SK-N-MC (cell line): ENCODE measurements at regions not wholly inside any gene's neighbourhood (a gene's known extent, or its start where the extent isn't known, plus 50 kb on each side); places are given as distances from the start of the nearest gene placed in this dataset.
"Not testable (repeated sequence)": the region's sequence is repeated elsewhere in the genome, so short reads cannot be mapped to it uniquely, and the experiment has no call there.

ENCODE experiments used
- DNase-seq: peaks from one replicate; pipeline ENCODE4 v3.0.0-alpha.2; 2011; ENCODE audit warnings: low read depth, low spot score
- H3K27ac ChIP-seq: fragments of 200-600 bp; sonication (generic); 2 replicates; pipeline ENCODE4 v1.5.1; 2016; ENCODE audit warnings: mixed run types
- H3K36me3 ChIP-seq: fragments of 200-600 bp; sonication (generic); 2 replicates; pipeline ENCODE4 v1.6.1; 2017; ENCODE audit warnings: antibody characterized with exemption, low read length, mixed read lengths; ENCODE audit not compliant: insufficient read depth
- H3K4me3 ChIP-seq: fragments of 200-600 bp; sonication (generic); 2 replicates; pipeline ENCODE4 v1.5.1; 2016
- H3K9ac ChIP-seq: fragments of 200-600 bp; sonication (generic); 2 replicates; pipeline ENCODE4 v1.8.0; 2017; ENCODE audit warnings: mixed run types, mixed read lengths; ENCODE audit not compliant: insufficient read length
- H3K9me3 ChIP-seq: fragments of 200-600 bp; sonication (generic); 2 replicates; pipeline ENCODE4 v1.6.1; 2017; ENCODE audit warnings: low read depth, mild to moderate bottlenecking, antibody characterized with exemption, low read length, moderate library complexity, mixed read lengths
- EZH2 ChIP-seq: fragments of 200-600 bp; sonication (generic); IDR thresholded peaks from one replicate; pipeline ENCODE4 v1.6.1; 2017; ENCODE audit warnings: antibody characterized with exemption
- FOXP2 ChIP-seq: optimal IDR thresholded peaks from 2 replicates; pipeline ENCODE3; 2011; ENCODE audit warnings: mild to moderate bottlenecking, moderate library complexity; ENCODE audit not compliant: insufficient read depth; ENCODE audit errors: extremely low read length, control extremely low read depth
- POLR2AphosphoS5 ChIP-seq: IDR thresholded peaks from 2 replicates; pipeline ENCODE4 v1.6.1; 2012; ENCODE audit warnings: mild to moderate bottlenecking, low read depth, low read length, borderline replicate concordance

- Histone ChIP-seq H3K4me3 (peak overlapping the region; percentile 48), H3K9ac (peak overlapping the region; percentile 78), H3K27ac (peak overlapping the region; percentile 93), H3K36me3 (no peaks in the 10 kb centered on the region), H3K9me3 (no peaks in the 10 kb centered on the region)
- no peak for DNase-seq
- no peak for TF ChIP-seq POLR2AphosphoS5
- TF ChIP-seq EZH2: no peak
- TF ChIP-seq FOXP2: no peak
These were observed 92.8 kb downstream of the CCDC71L start for GRCh38 chr7:106568002-106568679.

DNA sequence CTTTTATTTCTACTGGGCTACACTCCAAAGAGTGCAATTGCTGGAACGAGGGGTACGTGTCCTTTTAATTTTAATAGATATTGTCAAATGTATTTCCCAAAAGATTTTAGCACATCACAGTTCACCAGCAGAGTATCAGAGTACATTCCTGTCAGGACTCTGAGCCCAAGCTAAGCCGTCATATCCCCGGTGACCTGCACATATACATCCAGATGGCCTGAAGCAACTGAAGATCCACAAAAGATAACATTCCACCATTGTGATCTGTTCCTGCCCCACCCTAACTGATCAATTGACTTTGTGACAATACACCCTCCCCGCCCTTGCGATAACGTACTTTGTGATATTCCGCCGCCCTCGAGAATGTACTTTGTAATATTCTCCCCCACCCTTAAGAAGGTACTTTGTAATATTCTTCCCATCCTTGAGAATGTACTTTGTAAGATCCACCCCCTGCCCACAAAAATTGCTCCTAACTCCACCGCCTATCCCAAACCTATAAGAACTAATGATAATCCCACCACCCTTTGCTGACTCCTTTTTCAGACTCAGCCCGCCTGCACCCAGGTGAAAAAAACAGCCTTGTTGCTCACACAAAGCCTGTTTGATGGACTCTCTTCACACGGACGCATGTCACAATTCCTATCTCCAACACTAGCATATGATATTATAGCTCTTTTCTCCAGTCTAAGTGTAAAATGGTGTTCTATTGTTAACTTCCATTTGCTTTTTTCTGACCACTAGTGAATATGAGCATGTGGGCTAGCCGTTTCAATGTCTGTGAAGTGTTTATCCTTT is 93.6 kb downstream of the CCDC71L start:
- not testable (repeated sequence) for H3K9ac ChIP-seq, H3K9me3 ChIP-seq, DNase-seq, H3K36me3 ChIP-seq, H3K4me3 ChIP-seq
- peak overlapping the region; percentile 93 for H3K27ac ChIP-seq

DNA sequence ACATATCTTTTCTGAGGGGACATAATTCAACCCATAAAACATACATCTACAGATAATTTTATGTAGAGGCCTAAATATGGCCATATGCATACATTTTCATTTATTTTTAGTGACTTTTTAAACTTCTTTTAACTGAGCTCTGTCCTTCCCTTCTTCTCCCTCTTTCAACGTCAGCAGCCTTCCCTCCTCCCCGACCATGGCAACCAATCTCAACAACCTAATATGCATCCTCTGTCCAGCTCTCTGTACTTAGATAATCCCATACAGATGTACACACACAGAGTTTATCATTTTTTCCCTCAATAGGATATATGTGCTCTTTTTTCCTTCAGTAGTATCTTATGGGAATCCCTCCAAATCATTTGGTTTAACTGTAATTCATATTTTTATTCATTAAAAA is 94.3 kb downstream of the CCDC71L start:
- Histone ChIP-seq H3K4me3 (no peak overlapping the region), H3K27ac (no peak overlapping the region), H3K9ac (no peak overlapping the region), H3K9me3 (no peaks in the 10 kb centered on the region), H3K36me3 (no peaks in the 10 kb centered on the region)
- TF ChIP-seq POLR2AphosphoS5 (no peak), EZH2 (no peak), FOXP2 (no peak)
- no peak for DNase-seq

GRCh38 chr7:106566196-106566595 is 94.8 kb downstream of the CCDC71L start:
- H3K4me3 ChIP-seq: no peak overlapping the region
- TF ChIP-seq FOXP2 (no peak), EZH2 (no peak), POLR2AphosphoS5 (no peak)
- DNase-seq: no peak
- no peak overlapping the region for H3K9ac ChIP-seq
- H3K9me3 ChIP-seq: no peaks in the 10 kb centered on the region
- H3K27ac ChIP-seq: no peak overlapping the region
- no peaks in the 10 kb centered on the region for H3K36me3 ChIP-seq

DNA sequence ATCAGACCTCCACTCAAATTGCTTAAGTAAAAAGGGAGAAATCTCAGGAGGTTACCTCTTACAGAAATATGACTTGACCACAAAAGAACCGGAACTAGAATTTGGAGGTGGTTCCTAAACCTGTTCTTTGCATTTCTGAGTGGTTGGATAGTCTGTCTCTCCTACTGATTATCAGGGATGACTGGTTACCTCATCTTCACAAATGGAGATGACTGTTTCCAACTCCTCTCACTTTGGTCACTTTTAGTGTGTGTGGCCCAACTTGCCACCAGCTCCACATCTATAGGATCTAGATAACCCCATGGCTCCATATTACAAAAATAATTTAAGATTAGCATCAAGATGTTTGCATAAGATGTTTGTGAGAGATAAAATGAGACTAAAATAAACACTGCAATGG is 95.5 kb downstream of the CCDC71L start:
- Histone ChIP-seq H3K36me3 (no peaks in the 10 kb centered on the region), H3K4me3 (no peak overlapping the region), H3K27ac (no peak overlapping the region), H3K9ac (no peak overlapping the region), H3K9me3 (no peaks in the 10 kb centered on the region)
- no peak for DNase-seq
- TF ChIP-seq FOXP2 (no peak), EZH2 (no peak), POLR2AphosphoS5 (no peak)

GRCh38 chr7:106563466-106564150 is 97.3 kb downstream of the CCDC71L start:
- H3K27ac ChIP-seq: no peak overlapping the region
- no peak for TF ChIP-seq FOXP2
- TF ChIP-seq EZH2: no peak
- TF ChIP-seq POLR2AphosphoS5: no peak
- no peak overlapping the region for H3K9ac ChIP-seq
- H3K36me3 ChIP-seq: no peaks in the 10 kb centered on the region
- no peak for DNase-seq
- H3K9me3 ChIP-seq: no peaks in the 10 kb centered on the region
- no peak overlapping the region for H3K4me3 ChIP-seq

DNA sequence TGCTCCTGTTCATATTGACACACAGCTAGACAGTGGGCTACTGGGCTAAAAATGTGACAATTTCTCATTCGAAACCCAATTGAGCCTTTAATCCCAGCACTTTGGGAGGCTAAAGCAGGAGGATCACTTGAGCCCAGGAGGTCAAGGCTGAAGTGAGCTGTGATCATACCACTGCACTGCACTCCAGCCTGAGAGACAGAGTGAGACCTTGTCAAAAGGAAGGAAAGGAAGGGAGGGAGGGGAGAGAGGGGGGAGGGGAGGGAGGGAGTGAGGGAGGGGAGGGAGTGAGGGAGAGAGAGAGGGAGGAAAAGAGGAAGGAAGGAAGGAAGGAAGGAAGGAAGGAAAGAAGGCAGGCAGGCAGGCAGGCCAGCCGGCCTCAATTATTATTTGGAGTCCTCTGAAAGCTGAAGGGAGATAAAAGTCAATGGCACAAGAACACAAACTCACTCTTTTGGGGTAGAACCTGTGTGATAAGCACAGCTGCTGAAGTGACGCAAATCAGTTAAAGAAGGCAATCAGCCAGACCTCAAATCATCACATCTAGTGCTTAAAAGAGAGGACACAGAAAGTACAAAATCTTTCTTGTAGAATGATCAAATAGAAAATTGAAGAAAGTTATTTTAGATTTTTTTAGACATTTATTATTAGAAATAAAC is 98.1 kb downstream of the CCDC71L start:
- no peak for DNase-seq
- H3K36me3 ChIP-seq: no peaks in the 10 kb centered on the region
- no peak for TF ChIP-seq EZH2
- TF ChIP-seq POLR2AphosphoS5: no peak
- TF ChIP-seq FOXP2: no peak
- no peaks in the 10 kb centered on the region for H3K9me3 ChIP-seq
- no peak overlapping the region for H3K27ac ChIP-seq
- no peak overlapping the region for H3K4me3 ChIP-seq
- H3K9ac ChIP-seq: no peak overlapping the region

- H3K9me3 ChIP-seq: no peaks in the 10 kb centered on the region
- TF ChIP-seq EZH2 (no peak), FOXP2 (no peak), POLR2AphosphoS5 (no peak)
- no peak overlapping the region for H3K4me3 ChIP-seq
- DNase-seq: no peak
- no peak overlapping the region for H3K27ac ChIP-seq
- no peaks in the 10 kb centered on the region for H3K36me3 ChIP-seq
- no peak overlapping the region for H3K9ac ChIP-seq
These were observed 99.1 kb downstream of the CCDC71L start for GRCh38 chr7:106561666-106562411.
